ENCODE measurements at regions not wholly inside any gene's neighbourhood (a gene's known extent, or its start where the extent isn't known, plus 50 kb on each side); places are given as distances from the start of the nearest gene placed in this dataset.
"Not testable (repeated sequence)": the region's sequence is repeated elsewhere in the genome, so short reads cannot be mapped to it uniquely, and the experiment has no call there.

DNA sequence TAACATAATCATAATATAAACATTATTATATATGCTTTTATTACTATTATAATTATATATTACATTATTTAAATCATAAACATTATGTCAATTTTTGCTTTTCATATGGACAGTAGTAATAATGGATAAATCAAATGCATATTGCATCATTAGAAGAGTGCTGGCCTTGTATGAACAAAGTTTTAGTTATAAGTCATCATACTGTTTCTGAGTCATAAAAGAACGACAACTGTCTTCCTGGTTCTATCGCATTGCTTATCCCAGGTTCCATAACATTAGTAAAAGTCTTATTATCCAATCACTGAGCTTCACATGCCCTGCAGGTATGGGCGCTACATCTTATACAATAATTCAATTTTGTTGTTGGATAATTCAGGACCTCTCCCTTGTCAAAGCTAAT lies 225.8 kb downstream of the SPATA31A1 start:
- in situ Hi-C loops (cut with MboI; ENCODE audit: low pct_unique_long_range_greater_than_20kb in 2 of 9, low sequenced_read_pairs in 9 of 9, unreplicated experiment in 9 of 9); H3K4me1 ChIP-seq (replicated peaks in 1 of 2); H3K4me3 ChIP-seq; ATAC-seq (replicated peaks in 6 of 8); H3K27ac ChIP-seq: not testable (repeated sequence)
- 0 to 100% (median 73%) methylated on average over 1 to 2 of the region's 3 CpGs; no CpG with 5 or more reads in 4 of the 10 experiments for WGBS, 10 experiments

DNA sequence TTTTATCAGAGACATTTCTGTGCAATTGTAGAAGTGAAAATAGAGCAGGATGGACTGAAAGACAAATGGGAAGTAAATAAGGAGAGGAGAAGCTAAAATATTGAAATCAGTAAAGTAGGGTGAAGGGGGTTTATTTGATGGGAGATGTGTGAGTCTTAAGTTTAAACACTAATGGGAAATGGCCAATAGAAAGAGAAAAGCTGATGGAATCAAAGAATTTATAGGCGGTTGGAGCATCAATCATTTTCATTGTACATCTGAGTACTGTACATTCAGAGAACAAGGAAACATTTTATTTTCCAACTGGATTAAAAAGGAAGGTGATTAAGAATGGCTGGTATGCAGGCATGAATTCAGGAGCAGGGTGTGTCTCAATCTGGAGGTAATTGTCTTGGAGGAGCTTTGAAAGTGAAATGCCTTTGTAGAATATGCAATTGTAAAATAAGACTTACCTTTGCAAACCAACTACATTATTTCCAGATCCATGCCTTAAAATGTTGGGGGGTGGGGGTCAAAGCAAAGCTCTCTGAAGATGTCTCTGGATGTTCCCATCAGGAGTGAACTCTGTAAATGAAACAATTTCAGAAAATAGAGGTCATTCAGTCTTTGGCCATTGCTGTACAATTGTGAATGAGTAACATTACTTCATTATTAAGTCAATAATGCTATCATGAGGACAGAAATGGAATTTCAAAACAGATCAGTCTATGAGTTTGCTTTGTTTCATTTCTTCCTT lies 227.4 kb downstream of the SPATA31A1 start:
- peak in 2 of 8 experiments; percentile 36 to 65 for ATAC-seq (replicated peaks in 6 of 8)
- H3K27ac ChIP-seq; in situ Hi-C loops (cut with MboI; ENCODE audit: low pct_unique_long_range_greater_than_20kb in 2 of 9, low sequenced_read_pairs in 9 of 9, unreplicated experiment in 9 of 9); H3K4me1 ChIP-seq (replicated peaks in 1 of 2); H3K4me3 ChIP-seq: not testable (repeated sequence)
- 17 to 100% (median 100%) methylated on average over 1 of the region's 1 CpG; no CpG with 5 or more reads in 4 of the 10 experiments for WGBS, 10 experiments

DNA sequence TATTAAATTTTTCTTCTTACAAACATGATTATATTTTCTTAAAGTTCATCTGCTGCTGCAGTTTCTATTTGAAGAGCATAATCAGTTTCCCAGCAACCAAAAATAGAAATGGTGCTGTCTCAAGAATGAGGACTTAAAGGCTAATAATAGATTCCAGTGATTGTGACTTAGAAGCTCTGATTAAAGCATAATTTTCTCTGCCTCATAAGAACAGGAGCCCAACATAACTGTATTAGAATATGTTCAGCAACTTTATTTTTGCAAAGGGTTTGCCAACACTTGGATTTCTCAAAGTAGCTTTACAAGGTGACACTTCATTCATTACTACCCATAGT lies 227.9 kb downstream of the SPATA31A1 start:
- ATAC-seq (replicated peaks in 6 of 8); H3K27ac ChIP-seq; H3K4me1 ChIP-seq (replicated peaks in 1 of 2); H3K4me3 ChIP-seq; in situ Hi-C loops (cut with MboI; ENCODE audit: low pct_unique_long_range_greater_than_20kb in 2 of 9, low sequenced_read_pairs in 9 of 9, unreplicated experiment in 9 of 9): not testable (repeated sequence)

DNA sequence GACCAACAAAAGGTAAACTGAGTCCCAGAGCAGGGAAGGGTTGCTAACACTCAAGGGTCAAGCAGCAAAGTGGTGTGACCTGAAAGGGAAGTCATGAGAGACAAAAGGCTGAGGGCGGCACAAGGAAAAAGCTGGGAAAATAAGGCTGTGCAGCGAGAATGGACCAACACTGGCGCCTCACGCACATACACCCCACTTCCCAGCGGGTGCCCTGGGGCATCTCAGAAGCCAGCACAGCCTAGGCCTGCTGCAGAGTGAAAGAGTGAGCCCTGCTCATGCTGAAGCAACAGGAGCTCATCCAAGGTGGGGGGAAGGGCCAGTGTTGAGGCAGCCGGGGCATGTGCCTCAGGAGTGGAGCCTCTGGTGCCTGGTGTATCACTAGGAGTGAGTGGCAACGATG lies 229.8 kb downstream of the SPATA31A1 start:
- in situ Hi-C loops (cut with MboI; ENCODE audit: low pct_unique_long_range_greater_than_20kb in 2 of 9, low sequenced_read_pairs in 9 of 9, unreplicated experiment in 9 of 9) = not testable (repeated sequence)
- 0% methylated on average over 1 of the region's 7 CpGs; no CpG with 5 or more reads in 9 of the 10 experiments for whole genome bisulfite sequencing, 10 experiments

DNA sequence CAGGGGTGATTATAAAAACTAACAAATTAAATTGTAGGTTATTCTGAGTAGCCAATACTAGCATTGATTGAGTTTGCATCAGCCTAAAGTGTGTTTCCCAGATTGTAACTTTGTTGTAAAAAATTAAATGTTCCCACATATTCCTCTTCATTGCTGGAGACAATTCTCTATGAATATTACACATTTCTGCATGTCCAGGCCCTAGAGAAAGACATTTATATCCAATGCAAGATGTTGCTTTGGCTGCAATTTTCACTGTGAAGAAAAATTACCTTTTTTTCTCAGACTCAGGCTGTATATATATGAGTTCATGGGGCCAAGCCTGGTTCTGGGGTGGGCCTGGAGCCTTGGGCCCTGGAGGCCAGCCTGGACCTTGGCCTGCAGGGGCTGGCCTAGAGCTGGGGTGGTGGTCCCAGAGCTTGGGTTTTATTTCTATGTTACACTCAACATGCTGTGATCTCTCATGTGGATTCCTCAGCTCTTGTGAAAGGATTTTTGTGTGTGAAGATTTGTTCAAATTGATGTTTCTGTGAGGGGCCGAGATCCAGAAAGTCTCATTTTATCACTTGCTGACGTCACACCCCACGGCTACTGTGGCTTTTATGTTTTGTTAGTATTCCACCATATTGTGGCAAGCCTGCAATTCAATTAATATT lies 232.5 kb downstream of the SPATA31A1 start:
- peak in 4 of 8 experiments; percentile 18 to 75 (median 40) for ATAC-seq (replicated peaks in 6 of 8)
- Histone ChIP-seq H3K4me3 (no peak overlapping the region), H3K4me1 (replicated peaks in 1 of 2) (no peaks in the 10 kb centered on the region), H3K27ac (no peak overlapping the region)
- 32 to 96% (median 80%) methylated on average over 3 of the region's 3 CpGs for WGBS, 10 experiments
- in situ Hi-C loops (cut with MboI; ENCODE audit: low pct_unique_long_range_greater_than_20kb in 2 of 9, low sequenced_read_pairs in 9 of 9, unreplicated experiment in 9 of 9) = no loop called here

More for the DNA sequence above, 229.8 kb downstream of the SPATA31A1 start:
- H3K27ac ChIP-seq; ATAC-seq (replicated peaks in 6 of 8); H3K4me1 ChIP-seq (replicated peaks in 1 of 2); H3K4me3 ChIP-seq: not testable (repeated sequence)

DNA sequence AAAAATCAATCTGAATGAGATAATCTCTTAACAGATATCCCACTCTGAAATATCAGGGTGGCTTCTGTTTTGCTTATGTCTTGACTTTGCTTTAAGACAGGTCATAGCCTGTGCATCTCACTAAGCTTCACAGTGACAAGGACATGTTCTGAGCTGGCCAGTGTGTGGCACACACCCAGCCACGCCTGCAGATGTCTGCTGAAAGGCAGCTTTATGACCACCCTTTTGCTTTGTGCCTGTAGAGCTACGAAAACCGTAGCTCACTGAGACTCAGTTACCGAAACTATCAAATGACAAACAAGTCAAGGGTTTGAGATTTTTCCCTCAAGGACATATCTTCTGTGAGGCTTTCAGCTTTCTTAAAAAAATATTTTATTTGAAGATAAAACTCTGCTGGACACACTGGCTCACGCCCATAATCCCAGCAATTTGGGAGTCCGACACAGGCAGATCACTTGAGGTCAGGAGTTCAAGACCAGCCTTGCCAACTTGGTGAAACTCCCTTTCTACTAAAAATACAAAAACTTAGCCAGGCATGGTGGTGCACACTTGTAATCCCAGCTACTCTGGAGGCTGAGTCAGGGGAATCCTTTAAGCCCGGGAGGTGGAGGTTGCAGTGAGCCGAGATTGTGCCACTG lies 233.2 kb downstream of the SPATA31A1 start:
- in situ Hi-C loops (cut with MboI; ENCODE audit: low pct_unique_long_range_greater_than_20kb in 2 of 9, low sequenced_read_pairs in 9 of 9, unreplicated experiment in 9 of 9) = no loop called here
- no peaks in the 10 kb centered on the region for H3K4me1 ChIP-seq (replicated peaks in 1 of 2)
- ATAC-seq (replicated peaks in 6 of 8) = peak; percentile 38 to 92 (median 74)
- H3K27ac ChIP-seq = no peak overlapping the region
- H3K4me3 ChIP-seq = no peak overlapping the region
- 27 to 80% (median 61%) methylated on average over 4 to 8 of the region's 8 CpGs for WGBS, 10 experiments

DNA sequence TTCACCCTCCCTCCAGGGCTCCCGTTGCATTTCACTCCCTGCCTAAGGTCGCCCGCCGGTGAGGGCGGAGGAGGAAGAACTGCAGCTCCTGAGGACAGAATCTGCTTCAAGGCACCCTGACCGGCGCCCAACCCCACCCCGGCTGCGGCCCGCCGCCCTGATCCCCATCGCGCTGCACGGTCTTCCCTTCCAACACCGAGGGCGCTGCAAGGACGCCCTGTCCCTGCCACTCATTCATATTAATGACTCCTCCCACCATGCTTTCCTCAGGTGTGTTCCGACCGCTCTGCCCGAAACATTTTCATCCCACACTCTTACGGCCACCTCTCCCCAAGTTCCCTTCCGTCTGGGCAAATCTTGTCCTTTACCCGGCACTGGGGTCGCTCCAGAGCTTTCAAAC lies 248.6 kb downstream of the SPATA31A1 start:
- in situ Hi-C loops (cut with MboI; ENCODE audit: low pct_unique_long_range_greater_than_20kb in 2 of 9, low sequenced_read_pairs in 9 of 9, unreplicated experiment in 9 of 9) = not testable (repeated sequence)

DNA sequence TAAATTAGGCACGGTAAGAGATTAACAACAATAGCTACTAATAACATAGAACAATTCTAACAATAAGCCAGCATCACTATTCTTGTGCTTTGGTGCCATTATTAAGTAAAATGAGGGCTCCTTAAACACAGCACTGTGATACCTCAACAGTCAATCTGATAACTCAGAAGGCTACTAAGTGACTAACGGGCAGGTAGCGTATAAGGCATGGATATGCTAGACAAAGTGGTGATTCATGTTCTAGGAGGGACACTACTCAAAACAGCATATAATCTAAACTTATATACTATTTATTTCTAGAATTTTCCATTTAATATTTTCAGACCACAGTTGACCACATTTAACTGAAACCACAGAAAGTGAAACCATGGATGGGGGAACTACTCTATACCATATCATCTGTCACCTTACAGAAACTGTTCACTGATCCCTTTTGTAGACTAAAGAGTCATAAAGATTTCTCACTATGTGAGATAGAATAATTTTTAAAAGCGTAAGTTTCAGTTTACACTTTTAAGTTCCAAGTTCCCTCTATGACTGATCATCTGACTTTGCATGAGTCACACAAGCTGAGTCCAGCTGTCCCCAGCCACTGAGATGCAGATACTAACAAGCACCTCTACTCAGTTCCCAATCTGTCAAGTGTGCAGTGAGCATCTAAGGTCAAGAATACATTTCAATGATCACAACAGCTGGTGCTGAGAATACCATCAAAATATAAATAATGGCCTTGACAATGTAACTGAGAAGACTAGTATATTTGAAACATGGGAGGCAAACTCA lies 256.2 kb downstream of the SPATA31A1 start:
- no CpG with 5 or more reads among the region's 4 CpGs for WGBS, 10 experiments
- peak in 5 of 8 experiments; percentile 40 to 69 (median 60) for ATAC-seq (replicated peaks in 6 of 8)
- H3K27ac ChIP-seq; H3K4me3 ChIP-seq; in situ Hi-C loops (cut with MboI; ENCODE audit: low pct_unique_long_range_greater_than_20kb in 2 of 9, low sequenced_read_pairs in 9 of 9, unreplicated experiment in 9 of 9); H3K4me1 ChIP-seq (replicated peaks in 1 of 2): not testable (repeated sequence)

More for the DNA sequence above, 248.6 kb downstream of the SPATA31A1 start:
- not testable (repeated sequence) for H3K4me3 ChIP-seq; ATAC-seq (replicated peaks in 6 of 8); H3K27ac ChIP-seq; H3K4me1 ChIP-seq (replicated peaks in 1 of 2)
- no CpG with 5 or more reads among the region's 24 CpGs for WGBS, 10 experiments

DNA sequence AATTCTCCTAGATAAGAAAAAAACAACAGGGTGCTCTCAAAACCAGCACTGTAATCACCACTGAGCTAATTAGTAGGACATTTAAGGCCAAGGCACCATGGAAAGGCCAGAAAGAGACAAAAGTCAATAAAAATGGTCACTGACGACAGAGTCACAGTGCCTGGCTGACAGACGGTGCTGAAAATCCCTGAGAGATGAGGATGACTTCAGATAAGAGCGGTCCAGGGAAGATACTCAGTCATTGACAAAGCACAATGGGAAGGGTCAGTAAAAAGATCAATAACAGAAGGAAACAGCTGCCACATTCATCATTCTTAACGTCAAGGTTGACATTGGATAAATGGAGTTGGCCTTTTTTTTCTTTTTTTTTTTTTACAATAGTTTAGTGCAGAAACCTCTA lies 261.0 kb downstream of the SPATA31A1 start:
- WGBS, 10 experiments = no CpG with 5 or more reads among the region's 4 CpGs
- H3K4me3 ChIP-seq; H3K27ac ChIP-seq; H3K4me1 ChIP-seq (replicated peaks in 1 of 2); in situ Hi-C loops (cut with MboI; ENCODE audit: low pct_unique_long_range_greater_than_20kb in 2 of 9, low sequenced_read_pairs in 9 of 9, unreplicated experiment in 9 of 9): not testable (repeated sequence)
- peak in 5 of 8 experiments; percentile 50 to 97 (median 63) for ATAC-seq (replicated peaks in 6 of 8)

DNA sequence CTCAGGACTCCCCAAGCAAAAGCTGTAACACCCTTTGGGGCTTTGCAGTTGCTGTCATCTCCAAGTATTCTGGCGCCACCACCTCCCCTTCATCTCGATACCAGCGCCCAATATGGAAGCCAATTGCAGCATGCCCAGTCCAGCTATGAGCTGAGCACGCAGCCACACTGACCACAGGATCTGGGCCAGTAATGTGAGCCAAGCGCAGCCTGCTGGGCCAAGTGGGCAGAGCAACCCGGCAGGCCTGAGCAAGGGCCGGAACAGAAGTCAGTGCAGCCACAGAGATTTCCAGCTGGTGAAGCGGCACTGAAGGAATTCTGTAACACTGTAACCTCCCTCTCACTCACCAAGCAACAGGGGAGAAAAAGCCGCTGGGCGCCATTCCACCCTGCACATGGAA lies 268.6 kb downstream of the SPATA31A1 start:
- no CpG with 5 or more reads among the region's 10 CpGs for WGBS, 10 experiments
- H3K4me3 ChIP-seq; H3K27ac ChIP-seq; in situ Hi-C loops (cut with MboI; ENCODE audit: low pct_unique_long_range_greater_than_20kb in 2 of 9, low sequenced_read_pairs in 9 of 9, unreplicated experiment in 9 of 9); ATAC-seq (replicated peaks in 6 of 8); H3K4me1 ChIP-seq (replicated peaks in 1 of 2): not testable (repeated sequence)

DNA sequence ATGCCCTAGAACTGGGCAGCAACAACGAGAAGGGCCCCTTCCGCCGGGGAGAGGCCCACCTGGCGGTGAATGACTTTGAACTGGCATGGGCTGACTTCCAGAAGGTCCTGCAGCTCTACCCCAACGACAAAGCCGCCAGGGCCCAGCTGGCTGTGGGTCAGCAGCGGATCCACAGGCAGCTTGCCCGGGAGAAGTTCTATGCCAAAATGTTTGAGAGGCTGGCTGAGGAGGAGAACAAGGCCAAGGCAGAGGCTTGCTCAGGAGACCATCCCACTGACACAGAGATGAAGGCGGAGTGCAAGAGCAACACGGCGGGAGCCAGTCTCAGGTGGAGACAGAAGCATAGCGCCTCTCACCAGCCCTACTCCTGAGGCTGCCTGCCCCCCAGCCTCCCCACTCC lies 276.6 kb downstream of the SPATA31A1 start:
- in situ Hi-C loops (cut with MboI; ENCODE audit: low pct_unique_long_range_greater_than_20kb in 2 of 9, low sequenced_read_pairs in 9 of 9, unreplicated experiment in 9 of 9); H3K4me3 ChIP-seq; ATAC-seq (replicated peaks in 6 of 8); H3K27ac ChIP-seq; H3K4me1 ChIP-seq (replicated peaks in 1 of 2): not testable (repeated sequence)
- no CpG with 5 or more reads among the region's 12 CpGs for WGBS, 10 experiments

DNA sequence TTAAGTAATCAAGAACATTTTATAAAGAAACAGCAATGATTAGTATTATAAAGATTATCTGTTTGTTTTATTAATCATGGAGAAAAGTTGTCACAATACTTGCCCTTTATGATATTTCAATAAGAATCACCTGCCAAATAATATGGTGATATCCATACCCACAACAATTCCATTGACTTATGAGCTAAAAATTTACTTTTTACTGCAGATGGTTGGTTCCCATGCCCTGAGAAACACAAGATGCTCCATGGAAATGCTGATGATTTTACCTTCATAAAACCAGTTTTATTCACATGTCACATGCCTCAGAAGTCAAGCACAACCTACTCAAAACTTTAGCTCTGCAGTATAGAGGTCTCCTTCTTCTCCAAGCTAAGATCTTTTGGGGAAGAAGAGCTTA lies 293.6 kb downstream of the SPATA31A1 start:
- H3K27ac ChIP-seq; H3K4me3 ChIP-seq; ATAC-seq (replicated peaks in 6 of 8); H3K4me1 ChIP-seq (replicated peaks in 1 of 2); in situ Hi-C loops (cut with MboI; ENCODE audit: low pct_unique_long_range_greater_than_20kb in 2 of 9, low sequenced_read_pairs in 9 of 9, unreplicated experiment in 9 of 9): not testable (repeated sequence)

DNA sequence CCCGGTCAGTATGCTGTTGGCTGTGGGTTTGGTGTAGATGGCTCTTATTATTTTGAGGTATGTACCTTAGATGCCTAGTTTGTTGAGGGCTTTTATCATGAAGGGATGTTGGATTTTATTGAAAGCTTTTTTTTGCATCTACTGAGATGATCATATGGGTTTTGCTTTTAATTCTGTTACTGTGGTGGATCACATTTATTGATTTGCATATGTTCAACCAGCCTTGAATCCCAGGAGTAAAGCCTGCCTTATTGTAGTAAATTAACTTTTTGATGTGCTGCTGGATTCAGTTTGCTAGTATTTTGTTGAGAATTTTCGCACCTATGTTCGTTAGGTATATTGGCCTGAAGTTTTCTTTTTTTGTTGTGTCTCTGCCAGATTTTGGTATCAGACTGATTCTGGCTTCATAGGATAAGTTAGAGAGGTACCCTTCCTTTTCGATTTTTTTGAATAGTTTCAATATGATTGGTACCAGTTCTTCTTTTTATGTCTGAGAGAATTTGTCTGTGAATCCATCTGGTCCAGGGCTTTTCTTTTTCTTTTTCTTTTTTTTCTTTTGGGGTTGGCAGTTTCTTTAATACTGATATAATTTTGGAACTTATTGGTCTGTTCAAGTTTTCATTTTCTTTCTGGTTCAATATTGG lies 301.6 kb downstream of the SPATA31A1 start:
- WGBS, 10 experiments = no CpG with 5 or more reads among the region's 4 CpGs
- ATAC-seq (replicated peaks in 6 of 8); in situ Hi-C loops (cut with MboI; ENCODE audit: low pct_unique_long_range_greater_than_20kb in 2 of 9, low sequenced_read_pairs in 9 of 9, unreplicated experiment in 9 of 9); H3K27ac ChIP-seq; H3K4me3 ChIP-seq; H3K4me1 ChIP-seq (replicated peaks in 1 of 2): not testable (repeated sequence)
